ENCODE measurements at regions not wholly inside any gene's neighbourhood (a gene's known extent, or its start where the extent isn't known, plus 50 kb on each side); places are given as distances from the start of the nearest gene placed in this dataset.
A peak's percentile ranks its signal among the peaks of the same experiment; 100 is the strongest.
"Not testable (repeated sequence)": the region's sequence is repeated elsewhere in the genome, so short reads cannot be mapped to it uniquely, and the experiment has no call there.

GRCh38 chr9:31320494-31320893 lies 1063.9 kb upstream of the ACO1 start:
- Mint-ChIP-seq H3K27me3 (ENCODE audit: insufficient read depth) (no peaks in the 10 kb centered on the region), H3K9me3 (no peaks in the 10 kb centered on the region), H3K27ac (no peak overlapping the region), H3K36me3 (ENCODE audit: low read depth) (no peaks in the 10 kb centered on the region), H3K4me3 (no peak overlapping the region), H3K4me1 (ENCODE audit: low read depth) (peaks cover 9% of the 10 kb centered on the region)
- intact Hi-C loops (cut with micrococcal nuclease): no loop called here
- DNase-seq (ENCODE audit: low spot score): no peak

- Mint-ChIP-seq H3K36me3 (ENCODE audit: low read depth) (no peaks in the 10 kb centered on the region), H3K4me3 (no peak overlapping the region), H3K27me3 (ENCODE audit: insufficient read depth) (no peaks in the 10 kb centered on the region), H3K4me1 (ENCODE audit: low read depth) (peaks cover 9% of the 10 kb centered on the region), H3K9me3 (no peaks in the 10 kb centered on the region), H3K27ac (no peak overlapping the region)
- intact Hi-C loops (cut with micrococcal nuclease): no loop called here
- no peak for DNase-seq (ENCODE audit: low spot score)
These were observed 1063.2 kb upstream of the ACO1 start for GRCh38 chr9:31321256-31321655.

- no peak overlapping the region for H3K4me3 Mint-ChIP-seq
- H3K36me3 Mint-ChIP-seq (ENCODE audit: low read depth): no peaks in the 10 kb centered on the region
- no peaks in the 10 kb centered on the region for H3K27me3 Mint-ChIP-seq (ENCODE audit: insufficient read depth)
- H3K9me3 Mint-ChIP-seq: no peaks in the 10 kb centered on the region
- intact Hi-C loops (cut with micrococcal nuclease): no loop called here
- peaks cover 9% of the 10 kb centered on the region for H3K4me1 Mint-ChIP-seq (ENCODE audit: low read depth)
- no peak for DNase-seq (ENCODE audit: low spot score)
- H3K27ac Mint-ChIP-seq: no peak overlapping the region
These were observed 1062.8 kb upstream of the ACO1 start for GRCh38 chr9:31321686-31322085.

- intact Hi-C loops (cut with micrococcal nuclease): no loop called here
- H3K4me1 Mint-ChIP-seq (ENCODE audit: low read depth): peaks cover 9% of the 10 kb centered on the region
- H3K9me3 Mint-ChIP-seq: no peaks in the 10 kb centered on the region
- peak overlapping the region; percentile 57 for H3K27ac Mint-ChIP-seq
- no peak overlapping the region for H3K4me3 Mint-ChIP-seq
- no peaks in the 10 kb centered on the region for H3K27me3 Mint-ChIP-seq (ENCODE audit: insufficient read depth)
- DNase-seq (ENCODE audit: low spot score): no peak
- no peaks in the 10 kb centered on the region for H3K36me3 Mint-ChIP-seq (ENCODE audit: low read depth)
These were observed 1060.6 kb upstream of the ACO1 start for GRCh38 chr9:31323726-31324444.

- peaks cover 9% of the 10 kb centered on the region for H3K4me1 Mint-ChIP-seq (ENCODE audit: low read depth)
- H3K4me3 Mint-ChIP-seq: no peak overlapping the region
- H3K27me3 Mint-ChIP-seq (ENCODE audit: insufficient read depth): no peaks in the 10 kb centered on the region
- DNase-seq (ENCODE audit: low spot score): no peak
- H3K36me3 Mint-ChIP-seq (ENCODE audit: low read depth): no peaks in the 10 kb centered on the region
- H3K9me3 Mint-ChIP-seq: no peaks in the 10 kb centered on the region
- intact Hi-C loops (cut with micrococcal nuclease): no loop called here
- no peak overlapping the region for H3K27ac Mint-ChIP-seq
These were observed 1058.7 kb upstream of the ACO1 start for GRCh38 chr9:31325778-31326177.

GRCh38 chr9:31326883-31327282 lies 1057.6 kb upstream of the ACO1 start:
- H3K9me3 Mint-ChIP-seq; H3K36me3 Mint-ChIP-seq (ENCODE audit: low read depth); H3K27ac Mint-ChIP-seq; H3K4me3 Mint-ChIP-seq; DNase-seq (ENCODE audit: low spot score); H3K27me3 Mint-ChIP-seq (ENCODE audit: insufficient read depth); H3K4me1 Mint-ChIP-seq (ENCODE audit: low read depth); intact Hi-C loops (cut with micrococcal nuclease): not testable (repeated sequence)

- no peaks in the 10 kb centered on the region for H3K9me3 Mint-ChIP-seq
- H3K36me3 Mint-ChIP-seq (ENCODE audit: low read depth): no peaks in the 10 kb centered on the region
- no peaks in the 10 kb centered on the region for H3K27me3 Mint-ChIP-seq (ENCODE audit: insufficient read depth)
- H3K4me3 Mint-ChIP-seq: no peak overlapping the region
- intact Hi-C loops (cut with micrococcal nuclease): loop anchor here (5.0 kb wide), 1 partner anchor 57 kb away; no protein-coding TSS in a partner anchor
- peaks cover 10% of the 10 kb centered on the region for H3K4me1 Mint-ChIP-seq (ENCODE audit: low read depth)
- no peak overlapping the region for H3K27ac Mint-ChIP-seq
- DNase-seq (ENCODE audit: low spot score): no peak
These were observed 1049.5 kb upstream of the ACO1 start for GRCh38 chr9:31334837-31335528.

- no peak for DNase-seq (ENCODE audit: low spot score)
- intact Hi-C loops (cut with micrococcal nuclease): loop anchor here (5.0 kb wide), 1 partner anchor 57 kb away; no protein-coding TSS in a partner anchor
- Mint-ChIP-seq H3K36me3 (ENCODE audit: low read depth) (no peaks in the 10 kb centered on the region), H3K27ac (no peak overlapping the region), H3K4me3 (no peak overlapping the region), H3K4me1 (ENCODE audit: low read depth) (peaks cover 10% of the 10 kb centered on the region), H3K9me3 (no peaks in the 10 kb centered on the region), H3K27me3 (ENCODE audit: insufficient read depth) (no peaks in the 10 kb centered on the region)
These were observed 1048.8 kb upstream of the ACO1 start for GRCh38 chr9:31335529-31336234.

- Mint-ChIP-seq H3K27ac (no peak overlapping the region), H3K4me1 (ENCODE audit: low read depth) (peaks cover 10% of the 10 kb centered on the region), H3K27me3 (ENCODE audit: insufficient read depth) (no peaks in the 10 kb centered on the region), H3K36me3 (ENCODE audit: low read depth) (no peaks in the 10 kb centered on the region), H3K4me3 (no peak overlapping the region), H3K9me3 (no peaks in the 10 kb centered on the region)
- intact Hi-C loops (cut with micrococcal nuclease): loop anchor here (5.0 kb wide), 1 partner anchor 56 kb away; no protein-coding TSS in a partner anchor
- DNase-seq (ENCODE audit: low spot score): no peak
These were observed 1048.1 kb upstream of the ACO1 start for GRCh38 chr9:31336386-31336785.

GRCh38 chr9:31336841-31337240 lies 1047.6 kb upstream of the ACO1 start:
- H3K4me1 Mint-ChIP-seq (ENCODE audit: low read depth): peaks cover 10% of the 10 kb centered on the region
- H3K36me3 Mint-ChIP-seq (ENCODE audit: low read depth): no peaks in the 10 kb centered on the region
- H3K9me3 Mint-ChIP-seq: no peaks in the 10 kb centered on the region
- no peak for DNase-seq (ENCODE audit: low spot score)
- no peaks in the 10 kb centered on the region for H3K27me3 Mint-ChIP-seq (ENCODE audit: insufficient read depth)
- intact Hi-C loops (cut with micrococcal nuclease): loop anchor here (5.0 kb wide), 1 partner anchor 55 kb away; no protein-coding TSS in a partner anchor
- H3K27ac Mint-ChIP-seq: no peak overlapping the region
- H3K4me3 Mint-ChIP-seq: no peak overlapping the region

GRCh38 chr9:31347082-31347617 lies 1037.3 kb upstream of the ACO1 start:
- H3K4me3 Mint-ChIP-seq: peak overlapping the region; percentile 63
- no peaks in the 10 kb centered on the region for H3K27me3 Mint-ChIP-seq (ENCODE audit: insufficient read depth)
- intact Hi-C loops (cut with micrococcal nuclease): loop anchor here (2.0 to 5.0 kb wide), 2 partner anchors 44 to 1820 kb away; partner anchors contain the start of gene B4GALT1
- peaks cover 37% of the 10 kb centered on the region for H3K4me1 Mint-ChIP-seq (ENCODE audit: low read depth)
- H3K27ac Mint-ChIP-seq: peak overlapping the region; percentile 88
- peaks cover 10% of the 10 kb centered on the region for H3K36me3 Mint-ChIP-seq (ENCODE audit: low read depth)
- peak; percentile 27 for DNase-seq (ENCODE audit: low spot score)
- H3K9me3 Mint-ChIP-seq: peaks cover 7% of the 10 kb centered on the region

GRCh38 chr9:31355159-31355882 lies 1029.1 kb upstream of the ACO1 start:
- intact Hi-C loops (cut with micrococcal nuclease): no loop called here
- H3K4me3 Mint-ChIP-seq: no peak overlapping the region
- H3K36me3 Mint-ChIP-seq (ENCODE audit: low read depth): no peaks in the 10 kb centered on the region
- H3K4me1 Mint-ChIP-seq (ENCODE audit: low read depth): no peaks in the 10 kb centered on the region
- no peaks in the 10 kb centered on the region for H3K9me3 Mint-ChIP-seq
- H3K27ac Mint-ChIP-seq: no peak overlapping the region
- DNase-seq (ENCODE audit: low spot score): no peak
- H3K27me3 Mint-ChIP-seq (ENCODE audit: insufficient read depth): no peaks in the 10 kb centered on the region
